Keratinocyte (primary cell): ENCODE measurements at regions not wholly inside any gene's neighbourhood (a gene's known extent, or its start where the extent isn't known, plus 50 kb on each side); places are given as distances from the start of the nearest gene placed in this dataset.

Source experiments
- DNase-seq: peaks from one replicate; pipeline ENCODE4 v3.0.0-alpha.2; 2011; ENCODE audit warnings: low read depth, missing footprints, low spot score
- FAIRE-seq: peaks from 2 replicates; lab custom pipeline; 2011; peaks lifted over from hg19 to GRCh38; lab: Jason Lieb, UNC
- H2AFZ ChIP-seq: 2 replicates; pipeline ENCODE4 v1.6.0; 2012; ENCODE audit warnings: low read length, control low read depth, inconsistent platforms; ENCODE audit not compliant: control insufficient read depth
- H3K27ac ChIP-seq: 2 replicates; pipeline ENCODE4 v1.5.1; 2011; ENCODE audit warnings: low read length; ENCODE audit not compliant: control insufficient read depth, insufficient read depth
- H3K27me3 ChIP-seq: 3 replicates; pipeline ENCODE4 v1.6.0; 2011; ENCODE audit warnings: low read length; ENCODE audit not compliant: control insufficient read depth, insufficient read depth; ENCODE audit errors: extremely low read depth
- H3K36me3 ChIP-seq, 2 experiments: 2 replicates in 1 of 2; 3 replicates in 1 of 2; pipeline ENCODE4 v1.5.1; 2011; ENCODE audit warnings: low read length in 2 of 2, mild to moderate bottlenecking in 1 of 2; ENCODE audit not compliant: control insufficient read depth in 2 of 2, insufficient read depth in 2 of 2; ENCODE audit errors: extremely low read depth in 1 of 2
- H3K4me1 ChIP-seq: 3 replicates; pipeline ENCODE4 v1.5.1; 2011; ENCODE audit warnings: low read length; ENCODE audit not compliant: control insufficient read depth, insufficient read depth; ENCODE audit errors: extremely low read depth
- H3K4me2 ChIP-seq: 3 replicates; pipeline ENCODE4 v1.6.0; 2011; ENCODE audit warnings: low read depth, low read length; ENCODE audit not compliant: control insufficient read depth, insufficient read depth; ENCODE audit errors: extremely low read depth
- H3K4me3 ChIP-seq, 3 experiments: fragments of 200-600 bp in 1 of 3; sonication (generic) in 1 of 3; 2 replicates in 2 of 3; 3 replicates in 1 of 3; pipeline ENCODE4 v1.5.1; 2011 to 2016; ENCODE audit warnings: low read length in 3 of 3, mild to moderate bottlenecking in 3 of 3, control low read depth in 2 of 3, inconsistent platforms in 1 of 3, low read depth in 1 of 3, mixed read lengths in 1 of 3, mixed run types in 1 of 3, moderate library complexity in 1 of 3; ENCODE audit not compliant: control insufficient read depth in 2 of 3, insufficient read depth in 2 of 3; ENCODE audit errors: extremely low read depth in 1 of 3
- H3K79me2 ChIP-seq: 2 replicates; pipeline ENCODE4 v1.6.0; 2012; ENCODE audit warnings: low read length; ENCODE audit not compliant: control insufficient read depth, insufficient read depth
- H3K9ac ChIP-seq: 3 replicates; pipeline ENCODE4 v1.6.0; 2011; ENCODE audit warnings: low read length; ENCODE audit not compliant: control insufficient read depth, insufficient read depth; ENCODE audit errors: extremely low read depth
- H3K9me1 ChIP-seq: 3 replicates; pipeline ENCODE4 v1.6.0; 2011; ENCODE audit warnings: low read length; ENCODE audit not compliant: control insufficient read depth, insufficient read depth; ENCODE audit errors: extremely low read depth
- H3K9me3 ChIP-seq: 2 replicates; pipeline ENCODE4 v1.5.1; 2012; ENCODE audit warnings: low read depth, low read length; ENCODE audit not compliant: control insufficient read depth
- H4K20me1 ChIP-seq: 3 replicates; pipeline ENCODE4 v1.6.0; 2011; ENCODE audit warnings: low read length; ENCODE audit not compliant: control insufficient read depth, insufficient read depth; ENCODE audit errors: extremely low read depth
- CTCF ChIP-seq, 3 experiments: IDR thresholded peaks in 1 of 3; conservative IDR thresholded peaks in 1 of 3; optimal IDR thresholded peaks in 1 of 3; 2 replicates in 2 of 3; 3 replicates in 1 of 3; pipeline versions ENCODE3 to v1.5.1; 2011; ENCODE audit warnings: low read length in 3 of 3, mild to moderate bottlenecking in 3 of 3, moderate library complexity in 2 of 3, control low read depth in 1 of 3, inconsistent platforms in 1 of 3; ENCODE audit not compliant: insufficient read depth in 2 of 3; ENCODE audit errors: extremely low read depth in 1 of 3
- EZH2 ChIP-seq: IDR thresholded peaks from one replicate; pipeline ENCODE4 v1.6.1; 2012; ENCODE audit warnings: inconsistent platforms, mild to moderate bottlenecking, low read length, moderate library complexity
- dilution Hi-C: fragments of 300-500 bp; cut with MboI; formaldehyde crosslinking; loops from one replicate; pipeline ENCODE4 v1.7.0; 2020; ENCODE audit warnings: low sequenced_read_pairs; ENCODE audit not compliant: extremely low pct_ligation_motif_present

GRCh38 chr4:151519728-151520415 lies 110.9 kb downstream of the FHIP1A start:
- Histone ChIP-seq H3K9me1 (no peaks in the 10 kb centered on the region), H2AFZ (no peak overlapping the region), H3K79me2 (no peaks in the 10 kb centered on the region), H3K27ac (no peak overlapping the region), H3K9ac (no peak overlapping the region), H3K4me2 (no peak overlapping the region), H3K9me3 (no peaks in the 10 kb centered on the region), H3K4me1 (peaks cover 12% of the 10 kb centered on the region), H3K27me3 (no peaks in the 10 kb centered on the region), H3K36me3 (no peaks in the 10 kb centered on the region), H3K4me3 (no peak overlapping the region), H4K20me1 (no peaks in the 10 kb centered on the region)
- DNase-seq = no peak
- dilution Hi-C loops = no loop called here
- no peak for FAIRE-seq
- no peak for TF ChIP-seq CTCF (optimal IDR thresholded peaks at IDR 0.05 in 1 of 3, IDR thresholded peaks at IDR 0.05 in 1 of 3, conservative IDR thresholded peaks at IDR 0.05 in 1 of 3; ENCODE audit: extremely low read depth in 1 of 3, insufficient read depth in 2 of 3, low read length in 3 of 3)
- TF ChIP-seq EZH2 = no peak

GRCh38 chr4:151522866-151523519 lies 114.0 kb downstream of the FHIP1A start:
- no peak overlapping the region for H3K9ac ChIP-seq
- no peaks in the 10 kb centered on the region for H4K20me1 ChIP-seq
- H3K4me1 ChIP-seq = peaks cover 18% of the 10 kb centered on the region
- no peak overlapping the region for H3K4me3 ChIP-seq
- H3K79me2 ChIP-seq = no peaks in the 10 kb centered on the region
- dilution Hi-C loops = no loop called here
- H2AFZ ChIP-seq = no peak overlapping the region
- no peak overlapping the region for H3K4me2 ChIP-seq
- FAIRE-seq (no peak), DNase-seq (no peak)
- no peaks in the 10 kb centered on the region for H3K27me3 ChIP-seq
- H3K27ac ChIP-seq = no peak overlapping the region
- no peaks in the 10 kb centered on the region for H3K36me3 ChIP-seq
- H3K9me3 ChIP-seq = no peaks in the 10 kb centered on the region
- TF ChIP-seq CTCF (optimal IDR thresholded peaks at IDR 0.05 in 1 of 3, IDR thresholded peaks at IDR 0.05 in 1 of 3, conservative IDR thresholded peaks at IDR 0.05 in 1 of 3; ENCODE audit: extremely low read depth in 1 of 3, insufficient read depth in 2 of 3, low read length in 3 of 3) (no peak), EZH2 (no peak)
- no peaks in the 10 kb centered on the region for H3K9me1 ChIP-seq
